ENCODE measurements at regions not wholly inside any gene's neighbourhood (a gene's known extent, or its start where the extent isn't known, plus 50 kb on each side); places are given as distances from the start of the nearest gene placed in this dataset.
"Not testable (repeated sequence)": the region's sequence is repeated elsewhere in the genome, so short reads cannot be mapped to it uniquely, and the experiment has no call there.

- no peak for DNase-seq
Observed at GRCh38 chr5:119897537-119898370, 268.4 kb downstream of the FAM170A start.

- no peak for DNase-seq
Observed at GRCh38 chr5:119899981-119900380, 270.6 kb downstream of the FAM170A start.

DNA sequence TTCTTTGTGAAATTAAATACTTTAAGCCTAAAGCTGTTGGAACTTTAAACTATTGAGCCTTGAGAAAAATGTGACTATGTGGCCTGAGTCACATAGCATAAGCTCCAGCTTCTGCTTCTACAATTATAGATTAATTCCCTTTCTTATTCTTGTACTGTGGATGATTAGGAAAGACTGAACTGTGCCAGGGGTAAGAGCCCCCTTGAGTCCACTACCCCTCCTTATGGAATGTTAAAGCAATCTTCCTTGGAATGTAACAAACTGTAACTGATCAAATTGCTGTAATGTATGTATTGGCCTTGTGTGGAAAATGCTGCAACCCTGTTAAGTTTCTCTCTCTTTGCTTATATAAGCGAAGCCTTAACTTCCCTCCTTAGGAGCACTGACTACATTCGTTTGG is 273.2 kb downstream of the FAM170A start:
- DNase-seq: no peak

DNA sequence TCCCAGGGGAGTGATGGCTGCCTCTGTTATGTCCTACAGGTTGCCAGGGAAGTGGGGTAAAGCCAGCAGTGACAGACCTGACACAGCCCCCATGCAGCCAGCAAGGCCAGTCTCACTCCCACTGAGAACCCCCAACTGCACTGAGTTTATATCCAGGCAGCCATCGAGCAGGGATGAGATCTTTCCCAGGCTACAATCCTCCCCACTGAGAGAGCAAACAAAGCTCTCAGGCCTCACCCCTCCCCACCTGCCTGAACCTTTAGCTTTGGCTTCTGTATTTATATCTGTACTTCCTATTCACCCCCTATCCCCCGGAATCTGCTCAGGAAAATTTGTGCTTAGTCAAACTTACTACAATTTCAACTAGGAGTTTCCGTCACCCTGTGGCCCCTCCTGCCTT is 284.1 kb downstream of the FAM170A start:
- DNase-seq: no peak

DNA sequence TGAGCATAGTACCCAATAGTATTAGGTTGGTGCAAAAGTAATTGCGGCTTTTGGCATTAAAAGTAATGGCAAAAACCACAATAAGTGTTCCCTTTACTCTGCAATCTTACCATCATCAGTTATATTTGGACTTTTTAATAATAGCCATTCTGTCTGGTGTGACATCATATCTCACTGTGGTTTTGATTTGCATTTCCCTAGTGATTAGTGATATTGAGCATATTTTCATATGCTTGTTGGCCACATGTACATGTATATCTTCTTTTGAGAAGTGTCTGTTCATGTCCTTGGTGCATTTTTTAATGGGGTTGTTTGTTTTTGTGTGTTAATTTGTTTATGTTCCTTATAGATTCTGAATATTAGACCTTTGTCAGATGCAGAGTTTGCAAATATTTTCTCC is 289.9 kb downstream of the FAM170A start:
- DNase-seq: no peak

DNA sequence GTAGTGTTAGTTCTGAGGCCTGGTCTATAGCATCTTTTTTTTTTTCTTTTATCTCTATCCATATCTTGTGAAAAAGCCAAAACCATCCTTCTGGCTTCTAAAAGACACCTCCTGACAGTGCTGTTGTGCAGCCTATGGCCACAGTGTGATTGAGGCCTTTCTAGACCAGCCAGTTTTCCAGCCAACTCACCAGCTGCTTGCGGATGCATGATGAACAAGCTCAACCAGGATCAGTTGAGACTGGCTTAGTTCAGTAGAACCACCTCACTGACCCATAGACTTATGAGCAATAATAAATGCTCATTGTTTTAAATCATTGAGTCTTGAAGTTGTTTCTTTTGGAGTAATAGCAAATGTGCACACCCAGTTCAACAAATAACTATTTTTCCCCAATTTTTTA is 296.9 kb downstream of the FAM170A start:
- DNase-seq: no peak

DNA sequence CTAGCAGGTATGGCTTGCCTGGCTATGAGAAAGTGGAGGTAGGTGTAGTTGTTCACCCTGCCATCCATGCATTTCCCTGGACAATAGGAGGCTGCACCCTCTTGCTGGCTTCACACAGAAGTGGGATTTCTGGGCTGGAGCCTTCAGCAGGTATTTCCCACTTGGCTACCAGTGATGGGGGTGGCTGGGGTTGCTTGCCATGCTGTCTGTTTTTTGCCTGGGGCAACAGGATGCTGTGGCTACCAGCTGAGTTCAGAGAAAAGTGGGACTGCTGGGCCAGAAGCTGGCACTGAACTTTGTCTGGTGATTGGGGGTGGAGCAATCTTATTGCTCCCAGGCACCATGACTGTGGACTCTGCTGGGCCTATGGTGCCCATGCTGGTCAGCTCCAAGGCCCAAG is 299.6 kb downstream of the FAM170A start:
- DNase-seq: no peak

- no peak for DNase-seq
Observed at GRCh38 chr5:119930490-119930889, 301.1 kb downstream of the FAM170A start.

DNA sequence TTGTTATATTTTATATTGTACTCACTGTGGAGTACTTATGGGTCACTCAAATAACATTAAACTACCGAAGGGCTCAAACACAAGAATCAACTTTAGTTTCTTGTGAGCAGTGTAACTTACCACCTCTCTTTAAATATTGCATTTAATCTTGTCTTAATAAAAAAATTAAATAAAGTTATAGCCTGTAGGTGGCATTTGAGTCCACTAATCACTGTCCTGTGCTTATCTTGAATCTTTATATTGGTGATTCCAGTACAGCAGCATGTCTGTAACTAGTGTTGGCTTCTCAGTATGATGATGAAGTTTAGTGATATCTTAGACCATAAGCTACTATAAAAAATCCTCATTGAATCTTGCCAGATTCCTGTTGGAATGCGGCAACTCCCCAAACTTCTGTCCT is 313.8 kb downstream of the FAM170A start:
- DNase-seq: no peak

DNA sequence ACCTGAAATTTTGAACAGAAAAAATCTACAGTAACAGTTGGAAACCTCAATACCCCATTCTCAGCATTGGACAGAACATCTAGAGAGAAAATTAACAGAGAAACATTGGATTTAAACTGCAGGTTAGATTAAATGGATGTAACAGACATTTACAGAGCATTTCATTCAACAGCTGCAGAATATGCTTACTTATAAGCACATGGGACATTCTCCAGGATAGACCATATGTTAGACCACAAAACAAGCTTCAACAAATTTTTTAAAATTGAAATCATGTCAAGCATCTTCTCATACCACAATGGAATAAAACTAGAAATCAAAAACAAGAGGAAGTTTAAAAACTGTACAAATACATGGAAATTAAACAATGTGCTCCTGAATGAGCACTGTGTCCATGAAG is 316.3 kb downstream of the FAM170A start:
- DNase-seq: no peak

GRCh38 chr5:119948162-119948561 is 318.8 kb downstream of the FAM170A start:
- DNase-seq: no peak

DNA sequence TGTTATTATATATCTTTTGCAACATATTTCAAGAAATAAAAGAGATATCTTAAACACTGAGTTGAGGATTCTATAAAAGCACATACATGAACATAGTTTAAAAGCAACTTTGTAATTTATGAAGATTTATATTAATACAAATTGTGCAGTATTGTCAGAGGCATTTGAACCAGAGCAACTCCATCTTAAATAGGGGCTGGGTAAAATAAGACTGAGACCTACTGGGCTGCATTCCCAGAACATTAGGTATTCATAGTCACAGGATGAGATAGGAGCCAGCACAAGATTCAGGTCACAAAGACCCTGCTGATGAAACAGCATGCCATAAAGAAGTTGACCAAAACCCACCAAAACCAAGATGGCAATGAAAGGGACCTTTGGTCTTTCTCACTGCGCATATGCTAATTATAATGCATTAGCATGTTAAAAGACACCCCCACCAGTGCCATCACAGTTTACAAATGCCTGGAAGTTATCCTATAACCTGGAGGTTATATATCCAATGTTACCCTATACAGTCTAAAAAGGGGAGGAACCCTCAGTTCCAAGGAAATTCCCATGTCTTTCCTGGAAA is 320.2 kb downstream of the FAM170A start:
- DNase-seq: no peak

DNA sequence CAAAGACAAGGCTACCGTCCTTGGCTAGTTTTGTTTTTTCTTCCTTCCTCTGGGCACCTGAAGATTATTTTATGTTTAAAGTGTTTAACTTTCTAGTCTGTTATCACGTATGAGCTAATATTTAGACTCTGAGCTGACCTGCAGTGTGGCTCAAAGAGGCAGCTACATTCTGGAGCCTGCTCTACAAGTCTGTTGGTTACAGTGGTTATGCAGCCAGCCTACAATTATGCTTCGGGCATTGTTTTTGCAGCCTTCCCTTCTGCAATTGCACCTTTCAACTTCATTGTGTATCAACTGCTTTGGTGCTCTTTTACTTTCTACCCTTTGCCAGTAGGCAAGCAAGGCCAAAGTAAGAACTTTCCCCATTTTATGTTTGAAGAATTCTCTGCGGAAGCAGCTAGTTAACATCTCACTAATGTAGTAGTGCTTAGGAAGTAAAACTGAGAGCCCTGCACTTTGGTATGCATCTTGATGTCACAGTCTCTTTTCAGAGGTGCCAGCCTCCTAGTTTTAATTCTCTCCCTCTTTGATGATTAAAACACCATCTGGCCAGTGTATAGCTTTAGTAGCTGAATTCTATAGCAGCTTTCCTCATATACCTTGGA is 322.1 kb downstream of the FAM170A start:
- DNase-seq: no peak

GRCh38 chr5:119953474-119953873 is 324.1 kb downstream of the FAM170A start:
- no peak for DNase-seq

- DNase-seq: no peak
Observed at GRCh38 chr5:119954106-119954505, 324.7 kb downstream of the FAM170A start.

GRCh38 chr5:119961993-119962392 is 332.6 kb downstream of the FAM170A start:
- DNase-seq: no peak

GRCh38 chr5:119966028-119966427 is 336.7 kb downstream of the FAM170A start:
- DNase-seq: no peak

GRCh38 chr5:119968690-119969089 is 339.3 kb downstream of the FAM170A start:
- no peak for DNase-seq

GRCh38 chr5:119987077-119987476 is 357.7 kb downstream of the FAM170A start:
- not testable (repeated sequence) for DNase-seq

DNA sequence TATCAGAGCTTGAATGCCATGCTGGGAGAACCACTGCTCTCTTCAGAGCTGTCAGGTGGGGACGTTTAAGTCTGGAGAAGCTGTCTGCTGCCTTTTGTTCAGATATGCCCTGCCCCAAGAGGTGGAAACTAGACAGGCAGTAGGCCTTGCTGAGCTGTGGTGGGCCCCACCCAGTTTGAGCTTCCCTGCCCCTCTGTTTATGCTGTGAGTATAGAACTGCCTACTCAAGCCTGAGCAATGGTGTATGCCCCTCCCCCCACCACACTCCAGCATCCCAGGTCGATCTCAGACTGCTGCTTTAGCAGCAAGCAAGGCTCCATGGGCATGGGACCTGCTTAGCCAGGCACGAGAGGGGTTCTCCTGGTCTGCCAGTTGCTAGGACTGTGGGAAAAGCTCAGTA is 362.3 kb downstream of the FAM170A start:
- DNase-seq: no peak

- DNase-seq: no peak
Observed at GRCh38 chr5:119996128-119996527, 366.8 kb downstream of the FAM170A start.

DNA sequence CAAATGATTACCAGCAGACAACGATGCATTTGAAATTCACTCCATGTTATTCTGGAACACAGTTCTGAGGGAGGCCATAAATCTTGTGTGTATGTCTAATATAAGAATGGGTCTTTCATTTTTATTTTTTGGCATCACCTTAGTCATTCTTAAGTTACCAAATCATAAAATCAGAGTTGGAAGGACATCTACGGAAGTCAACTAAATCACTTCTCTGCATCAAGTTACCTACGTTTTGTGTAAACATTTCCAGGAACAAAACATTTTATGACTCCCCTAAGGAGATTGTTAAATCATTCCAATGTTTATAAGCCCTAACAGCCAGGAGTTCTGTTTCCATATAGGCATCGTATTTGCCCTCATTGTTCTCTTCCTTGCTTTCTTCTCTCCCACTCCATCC is 378.2 kb downstream of the FAM170A start:
- no peak for DNase-seq

GRCh38 chr5:120012431-120012830 is 383.1 kb downstream of the FAM170A start:
- DNase-seq: no peak

DNA sequence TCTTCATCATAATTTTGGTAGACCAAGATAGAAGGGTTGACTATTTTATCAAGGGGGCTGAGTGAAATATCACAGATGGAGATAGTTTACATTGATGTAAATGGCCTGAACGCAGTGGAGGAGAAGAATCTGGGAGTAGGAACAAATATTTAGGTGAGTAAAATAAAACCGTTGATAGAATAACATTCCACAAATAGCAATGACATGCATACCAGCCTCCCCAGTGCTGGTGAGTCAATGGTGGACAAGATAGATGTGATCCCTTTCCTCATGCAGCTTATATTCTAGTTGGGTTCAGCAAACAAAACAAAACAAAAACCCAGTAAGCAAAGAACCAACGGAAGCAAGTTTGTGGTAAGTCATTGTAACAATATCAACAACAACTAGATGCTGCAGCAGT is 385.2 kb downstream of the FAM170A start:
- DNase-seq: no peak

Data from CD4-positive, alpha-beta T cell treated with Interferon alpha-2 for 1 hour (primary cell).